GM21825 (cell line): ENCODE measurements at regions not wholly inside any gene's neighbourhood (a gene's known extent, or its start where the extent isn't known, plus 50 kb on each side); places are given as distances from the start of the nearest gene placed in this dataset.
"Not testable (repeated sequence)": the region's sequence is repeated elsewhere in the genome, so short reads cannot be mapped to it uniquely, and the experiment has no call there.

ENCODE experiments used
- ATAC-seq: cut with Tn5 transposase; IDR thresholded peaks from one replicate; pipeline ENCODE4 v1.9.1; 2021; ENCODE audit warnings: mild to moderate bottlenecking, moderate library complexity; ENCODE audit not compliant: unreplicated experiment

GRCh38 chr2:203585516-203585915, 50.4 kb upstream of the RAPH1 start:
- ATAC-seq = no peak

DNA sequence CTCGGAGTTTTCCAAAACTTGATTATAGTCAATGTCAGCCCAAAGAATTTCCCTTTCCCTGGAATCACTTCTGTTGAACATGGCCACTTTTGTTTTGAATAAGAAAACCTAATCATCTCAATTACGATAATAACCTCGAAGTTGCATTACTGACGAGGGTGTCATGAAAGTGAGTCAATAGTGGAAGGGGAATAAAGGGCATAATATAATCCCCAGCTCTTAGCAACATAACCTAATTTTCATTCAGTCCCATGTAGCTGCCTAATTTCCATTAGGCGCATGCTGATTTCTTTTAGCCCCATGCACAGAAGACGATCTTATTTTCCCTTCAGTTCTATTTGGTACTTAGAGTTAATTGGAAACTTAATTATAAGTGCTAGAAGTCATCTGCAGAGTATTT, 51.1 kb upstream of the RAPH1 start:
- ATAC-seq = no peak

- ATAC-seq = no peak
These were observed 51.6 kb upstream of the RAPH1 start for GRCh38 chr2:203586696-203587095.

DNA sequence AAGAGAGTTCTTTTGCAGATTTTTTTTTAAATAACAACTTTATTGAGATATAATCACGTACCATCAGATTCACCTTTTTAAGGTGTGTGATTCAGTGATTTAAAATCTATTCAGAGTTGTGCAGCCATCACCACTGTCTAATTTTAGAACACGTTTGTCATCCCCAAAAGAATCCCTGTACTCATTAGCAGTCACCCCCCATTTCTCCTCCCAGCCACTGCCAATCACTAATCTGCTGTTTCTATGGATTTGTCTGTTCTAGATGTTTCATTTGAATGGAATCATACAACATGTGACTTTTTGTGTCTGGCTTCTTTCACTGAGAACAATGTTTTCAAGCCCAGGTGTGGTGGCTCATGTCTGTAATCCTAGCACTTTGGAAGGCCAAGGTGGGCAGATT, 55.4 kb upstream of the RAPH1 start:
- no peak for ATAC-seq

DNA sequence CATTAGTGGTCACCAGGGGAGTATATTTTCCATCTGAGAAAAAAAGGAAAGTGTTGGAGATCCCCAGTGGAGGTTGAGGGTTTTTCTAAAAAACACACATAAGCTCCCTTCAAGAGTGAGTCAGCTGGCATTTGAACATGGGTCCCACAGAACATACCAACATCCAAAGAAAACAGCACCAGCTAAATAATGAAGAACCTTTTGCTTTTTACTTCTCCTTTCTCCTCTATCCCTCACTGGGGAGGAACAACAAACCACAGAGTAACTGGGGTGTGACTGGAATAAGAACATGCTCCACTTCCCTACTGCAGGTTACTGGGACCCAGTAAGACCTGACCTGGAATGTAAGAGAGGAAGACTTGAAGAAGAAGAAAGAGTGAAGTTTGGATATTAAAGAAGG, 56.5 kb upstream of the RAPH1 start:
- ATAC-seq = no peak

DNA sequence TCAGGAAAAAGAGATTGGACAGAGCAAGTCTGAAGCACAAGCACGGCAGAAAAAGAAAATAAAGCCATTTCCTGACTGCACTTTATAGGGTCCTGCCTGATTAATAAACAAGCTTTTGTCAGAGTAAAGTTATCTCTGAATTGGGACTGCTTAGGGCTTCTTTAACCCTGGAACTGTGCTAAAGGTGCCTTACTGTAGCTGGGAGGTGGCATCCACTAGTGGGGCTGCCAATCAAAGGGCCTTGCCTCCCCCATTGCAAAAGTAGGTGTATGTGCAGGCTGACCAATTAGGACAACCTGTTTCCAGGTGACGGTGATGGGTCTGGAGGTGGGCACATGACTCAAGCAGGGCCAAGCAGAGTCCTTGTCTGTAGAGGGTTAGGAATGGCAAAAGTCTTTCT, 57.4 kb upstream of the RAPH1 start:
- ATAC-seq = no peak

DNA sequence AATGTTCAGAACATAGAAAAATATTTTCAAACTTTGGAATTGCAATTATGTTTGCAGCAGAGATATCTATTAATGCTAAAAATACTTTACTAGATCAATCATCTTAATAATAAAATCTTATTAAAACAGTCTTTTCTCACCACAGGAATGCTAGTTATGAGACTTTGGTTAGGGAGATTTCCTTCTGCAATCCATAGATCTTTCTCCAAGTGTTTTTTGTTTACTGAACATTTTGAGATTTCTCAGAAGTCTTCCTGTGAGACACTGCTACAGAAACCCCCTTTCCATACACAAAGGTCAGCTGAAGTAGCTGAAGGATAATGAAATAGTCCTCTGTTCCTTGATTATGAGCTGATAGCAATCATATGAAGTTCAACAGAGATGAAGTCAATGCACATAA, 59.4 kb upstream of the RAPH1 start:
- ATAC-seq = no peak

GRCh38 chr2:203596183-203596582, 61.1 kb upstream of the RAPH1 start:
- ATAC-seq = no peak

GRCh38 chr2:203599509-203599908, 64.4 kb upstream of the RAPH1 start:
- peak; percentile 43 for ATAC-seq

GRCh38 chr2:203600286-203600685, 65.2 kb upstream of the RAPH1 start:
- no peak for ATAC-seq

GRCh38 chr2:203603456-203604389, 68.6 kb upstream of the RAPH1 start:
- ATAC-seq = no peak

DNA sequence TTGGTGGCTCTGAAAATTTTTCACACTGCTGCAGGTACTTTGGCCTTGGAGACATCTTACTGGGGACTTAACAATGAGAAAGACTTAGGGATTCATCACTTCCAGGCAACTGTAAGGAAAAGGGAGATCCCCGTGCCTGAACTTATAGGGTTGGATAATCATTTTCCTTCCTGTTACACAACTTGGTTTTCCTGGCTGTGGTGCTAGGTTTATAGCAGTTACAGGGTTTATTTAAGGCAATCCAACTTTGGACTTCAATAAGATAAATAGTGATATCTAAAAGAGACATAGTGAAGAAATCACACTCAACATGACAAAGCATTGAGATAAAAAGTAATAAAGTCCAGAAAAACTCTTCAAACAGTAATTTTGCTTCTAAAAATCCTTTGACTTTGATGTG, 70.2 kb upstream of the RAPH1 start:
- ATAC-seq = no peak

DNA sequence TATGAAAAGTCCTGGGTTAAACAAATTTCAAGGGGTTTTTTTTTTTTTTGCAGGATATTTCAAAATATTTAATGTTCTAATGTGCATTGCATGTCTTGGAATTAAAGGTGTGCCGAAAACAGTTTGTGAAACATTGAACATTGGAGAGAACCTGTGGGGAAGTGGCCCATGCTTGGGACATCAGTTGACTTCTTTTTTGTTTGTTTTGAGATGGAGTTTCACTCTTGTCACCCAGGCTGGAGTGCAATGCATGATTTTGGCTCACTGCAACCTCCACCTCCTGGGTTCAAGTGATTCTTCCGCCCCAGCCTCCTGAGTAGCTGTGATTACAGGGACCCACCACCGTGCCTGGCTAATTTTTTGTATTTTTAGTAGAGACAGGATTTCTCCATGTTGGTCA, 71.0 kb upstream of the RAPH1 start:
- ATAC-seq = no peak

DNA sequence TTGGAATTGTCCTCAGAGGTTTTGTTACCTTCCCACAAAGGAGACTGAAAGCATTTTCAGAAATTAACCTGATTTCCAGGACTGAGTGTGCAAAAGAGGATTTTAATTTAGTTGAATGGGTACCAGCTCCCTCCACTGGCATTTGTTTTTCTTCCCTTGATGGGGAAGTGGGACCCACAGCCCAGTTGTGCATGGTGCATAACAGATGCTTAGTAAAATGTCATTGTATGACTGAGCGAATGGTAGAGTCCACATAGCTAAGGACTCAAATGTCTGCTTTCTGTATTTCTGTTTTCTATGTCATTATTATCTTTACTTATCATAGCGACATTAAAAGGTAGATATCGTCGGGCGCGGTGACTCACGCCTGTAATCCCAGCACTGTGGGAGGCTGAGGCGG, 75.5 kb upstream of the RAPH1 start:
- ATAC-seq = no peak

GRCh38 chr2:203612246-203612645, 77.1 kb upstream of the RAPH1 start:
- no peak for ATAC-seq

DNA sequence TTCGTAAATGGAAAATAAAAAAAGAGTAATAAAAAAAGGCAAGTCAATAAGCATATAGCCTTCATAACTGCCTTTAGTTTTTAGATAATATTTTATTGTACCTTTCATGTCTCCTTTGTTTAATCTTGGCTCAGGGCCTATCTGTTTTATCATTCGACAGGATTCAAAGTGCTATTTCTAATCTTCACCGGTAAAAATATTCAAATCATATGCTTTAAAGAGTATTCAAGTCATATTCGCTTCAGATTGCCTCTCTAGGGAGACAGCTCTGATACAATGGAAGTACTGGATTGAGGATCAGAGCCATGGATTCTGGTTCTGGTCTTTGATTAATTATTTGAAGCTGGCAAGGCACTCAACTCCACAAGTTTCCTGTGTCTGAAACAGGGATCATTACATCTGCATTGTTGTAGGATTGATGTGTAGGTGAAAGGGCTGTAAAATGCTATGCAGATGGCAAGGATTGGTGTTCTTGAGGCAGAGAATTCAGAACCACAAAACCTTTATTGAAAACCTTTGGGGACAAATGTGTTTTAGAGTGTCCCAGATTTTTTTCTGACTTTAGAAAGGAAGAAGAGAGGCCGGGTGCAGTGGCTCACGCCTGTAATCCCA, 84.3 kb upstream of the RAPH1 start:
- ATAC-seq = no peak

DNA sequence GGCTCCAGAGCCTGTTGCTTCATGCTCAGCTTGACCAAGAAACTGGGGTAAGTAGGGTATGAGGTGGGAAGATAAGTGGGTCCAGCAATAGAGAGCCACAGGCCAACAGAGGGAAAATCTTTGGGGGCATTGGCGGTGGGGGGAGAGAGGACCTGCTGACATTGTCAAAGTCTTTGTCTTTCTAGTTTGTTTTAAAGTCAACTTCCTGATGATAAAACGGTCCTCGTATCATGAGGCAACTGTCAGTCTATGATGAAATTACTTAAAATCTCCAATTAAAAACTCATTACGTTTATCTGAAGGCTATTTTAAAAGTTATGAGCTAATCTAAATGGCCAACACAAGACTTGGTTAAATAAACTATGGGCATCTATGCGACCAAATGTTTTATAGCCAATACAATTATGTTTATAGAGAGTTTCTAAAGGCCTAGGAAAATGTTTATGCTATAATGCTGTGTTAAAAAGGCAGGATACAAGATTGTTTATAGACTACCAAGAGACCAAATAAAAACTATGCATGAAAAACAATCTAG, 84.4 kb upstream of the CD28 start:
- no peak for ATAC-seq

DNA sequence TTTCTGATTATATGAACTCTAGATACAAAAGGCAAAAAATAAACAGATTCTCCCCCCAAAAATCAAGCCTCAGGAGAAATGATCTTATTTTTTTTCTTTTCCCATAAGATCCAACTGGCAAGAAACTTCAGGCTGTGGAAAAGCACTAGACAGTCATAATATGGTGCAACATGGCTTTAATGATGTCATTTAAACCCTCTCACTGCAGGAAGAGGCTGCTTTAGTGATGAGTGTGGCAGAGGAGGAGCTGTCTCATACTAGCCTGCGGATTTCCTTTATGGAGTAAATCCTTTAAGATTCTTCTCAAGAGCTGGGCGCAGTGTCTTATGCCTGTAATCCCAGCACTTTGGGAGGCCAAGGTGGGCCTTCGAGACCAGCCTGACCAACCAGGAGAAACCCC, 83.3 kb upstream of the CD28 start:
- ATAC-seq = no peak

DNA sequence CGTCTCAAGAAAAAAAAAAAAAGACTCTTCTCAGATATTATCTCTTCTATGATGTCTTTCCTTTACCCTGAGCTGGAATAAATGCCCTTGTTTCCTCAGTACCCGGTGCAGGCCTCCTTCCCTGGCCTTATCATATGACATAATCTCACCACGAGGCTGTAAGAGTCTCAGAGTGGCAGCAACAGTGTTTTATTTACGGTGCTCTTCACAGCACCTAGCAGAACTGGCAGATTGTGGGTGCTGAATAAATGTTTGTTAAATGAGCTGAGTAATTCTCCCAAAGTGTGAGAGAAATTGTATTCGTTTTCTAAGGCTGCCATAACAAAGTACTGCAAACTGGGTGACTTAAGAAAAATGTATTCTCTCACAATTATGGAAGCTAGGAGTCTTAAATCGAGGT, 82.8 kb upstream of the CD28 start:
- no peak for ATAC-seq

DNA sequence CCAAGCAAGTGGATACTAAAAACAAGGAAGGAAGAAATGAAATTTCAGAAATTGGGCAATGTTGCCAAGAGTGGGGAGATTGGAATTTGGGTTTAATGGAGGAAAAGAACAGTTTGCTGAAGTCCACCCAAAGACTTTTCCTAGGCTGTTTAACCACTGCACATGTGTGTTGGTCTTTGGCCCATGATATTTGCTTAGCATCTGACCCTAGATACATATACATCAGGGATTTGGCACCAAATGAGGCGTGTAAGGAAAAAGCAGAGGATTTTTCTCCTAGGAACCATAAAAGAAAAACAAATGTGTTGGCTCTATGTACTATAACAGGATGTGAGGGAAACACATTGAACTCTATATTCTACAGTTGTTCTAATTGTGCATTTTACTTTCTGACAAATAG, 80.7 kb upstream of the CD28 start:
- no peak for ATAC-seq

DNA sequence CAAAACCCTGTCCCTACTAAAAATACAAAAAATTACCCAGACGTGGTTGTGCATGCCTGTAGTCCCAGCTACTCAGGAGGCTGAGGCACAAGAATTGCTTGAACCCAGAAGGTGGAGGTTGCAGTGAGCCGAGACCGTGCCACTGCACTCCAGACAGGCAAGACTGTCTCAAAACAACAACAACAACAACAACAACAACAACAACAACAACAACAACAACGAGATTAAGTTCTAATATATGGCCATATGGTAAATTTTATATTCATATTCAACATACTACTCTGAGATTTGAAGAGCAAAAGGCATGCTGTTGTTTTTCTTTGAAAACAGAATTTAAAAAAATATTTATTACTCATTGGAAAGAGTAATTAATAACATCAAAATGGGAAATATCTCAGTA, 80.2 kb upstream of the CD28 start:
- not testable (repeated sequence) for ATAC-seq

GRCh38 chr2:203626952-203627681, 79.3 kb upstream of the CD28 start:
- ATAC-seq = no peak
